Colonic mucosa (tissue), 4 donors: ENCODE measurements at regions not wholly inside any gene's neighbourhood (a gene's known extent, or its start where the extent isn't known, plus 50 kb on each side); places are given as distances from the start of the nearest gene placed in this dataset.

ENCODE experiments used
- DNase-seq: peaks from one replicate; pipeline ENCODE4 v3.0.0-alpha.2; 2020
- H3K27ac ChIP-seq: fragments of 200-600 bp; one replicate; pipeline ENCODE4 v1.8.0; 2021
- H3K27me3 ChIP-seq: fragments of 200-600 bp; one replicate; pipeline ENCODE4 v1.8.0; 2021
- H3K36me3 ChIP-seq: fragments of 200-600 bp; one replicate; pipeline ENCODE4 v1.8.0; 2021
- H3K4me1 ChIP-seq: fragments of 200-600 bp; one replicate; pipeline ENCODE4 v1.8.0; 2021; ENCODE audit warnings: mild to moderate bottlenecking
- H3K4me3 ChIP-seq: fragments of 200-600 bp; one replicate; pipeline ENCODE4 v1.8.0; 2021
- H3K9ac ChIP-seq, 2 donors: one replicate each; pipeline ENCODE4 v1.7.0; 2013; ENCODE audit warnings: control low read depth in 2 of 2, low read depth in 2 of 2, low read length in 2 of 2
- H3K9me3 ChIP-seq: fragments of 200-600 bp; one replicate; pipeline ENCODE4 v1.8.0; 2021
- intact Hi-C: fragments of 100-400 bp; cut with DNase I; formaldehyde crosslinking; loops from one replicate; pipeline ENCODE4 v1.14.1; 2022
- TF ChIP-seq, protein P1 (sequence below): fragments of 200-600 bp; IDR thresholded peaks from one replicate; pipeline ENCODE4 v1.8.0; 2022; ENCODE audit warnings: antibody characterized with exemption, mild to moderate bottlenecking
- donor health status: healthy.
- donor health status: DM: no; HTN: no; CAD: no.
- donor health status: DM: no; HTN: no; CAD: no.

DNA sequence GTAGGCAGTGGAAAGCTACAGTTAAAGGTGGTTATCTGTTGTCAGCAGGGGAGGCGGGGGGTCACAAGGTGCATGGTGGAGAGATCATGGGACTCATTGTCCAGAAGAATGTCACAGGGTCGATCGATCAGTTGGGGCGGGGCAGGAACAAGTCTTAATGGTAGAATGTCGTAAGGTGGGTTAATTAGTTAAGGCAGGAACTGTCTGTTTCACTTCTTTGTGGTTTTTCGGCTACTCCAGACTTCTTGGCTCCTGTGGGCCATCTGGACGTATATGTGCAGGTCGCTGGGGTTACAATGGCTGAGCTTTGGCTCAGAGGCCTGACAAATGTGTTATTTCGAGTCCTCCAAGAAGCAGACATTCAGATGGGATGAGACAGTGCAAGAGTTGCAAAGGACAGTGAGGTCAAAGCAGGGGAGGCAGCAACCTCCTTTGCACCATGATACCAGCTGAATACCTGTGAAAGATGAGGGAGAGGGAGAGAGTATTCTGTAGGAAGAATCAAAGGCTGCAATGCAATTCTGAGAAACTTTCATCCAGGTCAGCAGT lies 246.9 kb upstream of the TMEM132C start:
- DNase-seq, result no peak
- H3K27me3 ChIP-seq, result no peaks in the 10 kb centered on the region
- intact Hi-C loops, result no loop called here
- TF ChIP-seq, protein P1, sequence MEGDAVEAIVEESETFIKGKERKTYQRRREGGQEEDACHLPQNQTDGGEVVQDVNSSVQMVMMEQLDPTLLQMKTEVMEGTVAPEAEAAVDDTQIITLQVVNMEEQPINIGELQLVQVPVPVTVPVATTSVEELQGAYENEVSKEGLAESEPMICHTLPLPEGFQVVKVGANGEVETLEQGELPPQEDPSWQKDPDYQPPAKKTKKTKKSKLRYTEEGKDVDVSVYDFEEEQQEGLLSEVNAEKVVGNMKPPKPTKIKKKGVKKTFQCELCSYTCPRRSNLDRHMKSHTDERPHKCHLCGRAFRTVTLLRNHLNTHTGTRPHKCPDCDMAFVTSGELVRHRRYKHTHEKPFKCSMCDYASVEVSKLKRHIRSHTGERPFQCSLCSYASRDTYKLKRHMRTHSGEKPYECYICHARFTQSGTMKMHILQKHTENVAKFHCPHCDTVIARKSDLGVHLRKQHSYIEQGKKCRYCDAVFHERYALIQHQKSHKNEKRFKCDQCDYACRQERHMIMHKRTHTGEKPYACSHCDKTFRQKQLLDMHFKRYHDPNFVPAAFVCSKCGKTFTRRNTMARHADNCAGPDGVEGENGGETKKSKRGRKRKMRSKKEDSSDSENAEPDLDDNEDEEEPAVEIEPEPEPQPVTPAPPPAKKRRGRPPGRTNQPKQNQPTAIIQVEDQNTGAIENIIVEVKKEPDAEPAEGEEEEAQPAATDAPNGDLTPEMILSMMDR, result no peak
- H3K9ac ChIP-seq, result no peak overlapping the region
- H3K4me1 ChIP-seq, result no peaks in the 10 kb centered on the region
- H3K36me3 ChIP-seq, result no peaks in the 10 kb centered on the region
- H3K4me3 ChIP-seq, result no peak overlapping the region
- no peaks in the 10 kb centered on the region for H3K9me3 ChIP-seq
- H3K27ac ChIP-seq, result no peak overlapping the region

DNA sequence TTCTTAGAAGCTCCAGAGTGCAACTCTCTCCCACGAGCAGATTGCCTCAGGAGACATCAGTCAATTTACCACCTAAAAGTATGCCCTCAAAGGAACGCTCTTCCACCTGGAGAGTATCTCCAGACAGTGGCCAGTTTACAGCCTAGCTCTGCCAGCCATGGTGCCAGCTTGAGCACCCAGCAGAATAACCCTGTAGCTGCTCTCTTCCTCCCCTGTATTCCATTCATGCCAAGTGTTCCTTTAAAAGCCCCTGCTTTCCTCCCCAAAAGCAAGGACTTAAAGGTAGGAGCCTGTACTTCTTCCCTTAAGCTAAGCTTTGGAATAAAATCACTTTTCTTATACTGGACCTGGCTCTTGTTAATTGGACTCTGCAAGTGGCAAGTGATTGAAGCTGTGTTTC lies 245.4 kb upstream of the TMEM132C start:
- DNase-seq, result no peak
- no peaks in the 10 kb centered on the region for H3K4me1 ChIP-seq
- no peak overlapping the region for H3K4me3 ChIP-seq
- intact Hi-C loops, result no loop called here
- H3K27me3 ChIP-seq, result no peaks in the 10 kb centered on the region
- H3K36me3 ChIP-seq, result no peaks in the 10 kb centered on the region
- TF ChIP-seq, protein P1, result no peak
- H3K9me3 ChIP-seq, result no peaks in the 10 kb centered on the region
- no peak overlapping the region for H3K27ac ChIP-seq
- no peak overlapping the region for H3K9ac ChIP-seq

DNA sequence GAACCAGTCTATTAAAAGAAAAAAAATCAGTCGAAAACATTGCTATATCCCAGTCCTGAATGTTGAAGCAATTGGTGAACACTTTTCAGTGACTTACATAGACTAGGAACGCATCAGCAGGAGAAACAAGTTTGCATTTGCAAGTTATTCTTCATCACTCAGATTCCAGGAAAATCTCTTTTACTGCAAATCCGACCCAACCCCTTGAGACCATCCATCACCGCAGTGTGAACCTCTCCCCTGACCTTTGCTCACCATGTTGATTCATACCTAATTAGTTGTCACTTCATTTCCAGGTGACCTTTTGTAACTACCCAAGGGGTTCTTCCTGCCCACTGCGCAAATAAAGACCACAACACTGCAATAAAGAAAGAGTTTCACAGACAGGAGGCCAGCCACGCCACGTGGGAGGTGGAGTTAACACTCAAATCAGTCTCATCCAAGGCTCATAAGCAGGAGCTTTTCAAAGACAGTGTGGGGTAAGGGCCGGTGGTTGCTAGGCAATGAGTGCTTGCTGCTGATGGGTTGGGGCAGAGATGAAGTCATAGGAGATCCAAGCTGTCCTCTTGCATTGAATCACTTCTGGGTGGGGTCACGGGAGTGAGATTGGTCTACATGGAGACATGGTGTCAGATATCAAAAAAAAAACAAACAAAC lies 241.3 kb upstream of the TMEM132C start:
- TF ChIP-seq, protein P1, result no peak
- Histone ChIP-seq H3K27me3 (no peaks in the 10 kb centered on the region), H3K9me3 (no peaks in the 10 kb centered on the region), H3K36me3 (no peaks in the 10 kb centered on the region), H3K27ac (peak overlapping the region; percentile 93), H3K4me1 (no peaks in the 10 kb centered on the region), H3K4me3 (no peak overlapping the region), H3K9ac (peak overlapping the region in 1 of 2 donors; percentile 76)
- peak; percentile 61 for DNase-seq
- intact Hi-C loops, result no loop called here

DNA sequence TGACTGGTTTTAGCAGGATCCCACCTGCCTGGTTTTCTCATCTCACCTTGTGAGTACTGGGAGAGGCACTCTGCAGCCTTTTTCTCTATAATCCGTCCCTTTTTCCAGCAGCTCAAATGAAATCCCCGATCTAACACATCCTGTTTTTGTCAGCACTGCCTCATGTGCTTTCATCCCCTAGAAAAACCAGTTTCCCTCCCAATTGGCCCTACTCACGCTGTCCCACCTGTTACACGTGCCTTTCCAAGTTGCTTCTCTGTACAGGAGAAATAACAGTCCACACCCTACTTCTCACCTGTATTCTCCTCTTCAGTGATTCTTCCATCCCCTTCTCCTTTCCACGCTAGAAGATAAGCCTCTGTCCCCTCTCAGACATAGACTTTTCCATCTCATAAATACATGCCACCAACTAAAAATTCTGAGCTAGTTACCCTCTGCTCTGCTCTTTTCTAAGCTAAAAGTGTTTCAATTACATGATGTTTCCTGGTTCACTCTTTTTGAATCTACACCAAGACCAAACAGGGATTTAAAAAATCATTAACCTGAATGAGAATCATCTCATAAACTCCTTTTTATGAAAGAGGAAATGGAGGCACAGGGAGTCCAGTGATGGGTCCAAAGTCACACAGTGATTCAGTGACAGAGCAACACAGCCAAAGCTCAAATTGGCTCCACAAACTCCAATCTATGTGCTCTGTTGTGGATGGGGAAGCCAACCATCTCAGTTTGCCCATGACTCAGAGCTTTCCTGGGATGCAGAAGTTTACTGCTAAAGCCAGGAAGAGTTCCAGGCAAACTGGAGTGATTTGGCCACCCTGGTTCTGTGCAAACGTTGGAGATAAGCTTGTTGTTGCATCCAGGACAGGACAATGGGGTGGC lies 240.0 kb upstream of the TMEM132C start:
- Histone ChIP-seq H3K9ac (peak overlapping the region in 1 of 2 donors; percentile 76), H3K27ac (peak overlapping the region; percentile 93), H3K9me3 (no peaks in the 10 kb centered on the region), H3K4me3 (peak overlapping the region; percentile 18), H3K27me3 (no peaks in the 10 kb centered on the region), H3K36me3 (no peaks in the 10 kb centered on the region), H3K4me1 (no peaks in the 10 kb centered on the region)
- intact Hi-C loops, result no loop called here
- peak; percentile 73 for DNase-seq
- TF ChIP-seq, protein P1, result no peak

DNA sequence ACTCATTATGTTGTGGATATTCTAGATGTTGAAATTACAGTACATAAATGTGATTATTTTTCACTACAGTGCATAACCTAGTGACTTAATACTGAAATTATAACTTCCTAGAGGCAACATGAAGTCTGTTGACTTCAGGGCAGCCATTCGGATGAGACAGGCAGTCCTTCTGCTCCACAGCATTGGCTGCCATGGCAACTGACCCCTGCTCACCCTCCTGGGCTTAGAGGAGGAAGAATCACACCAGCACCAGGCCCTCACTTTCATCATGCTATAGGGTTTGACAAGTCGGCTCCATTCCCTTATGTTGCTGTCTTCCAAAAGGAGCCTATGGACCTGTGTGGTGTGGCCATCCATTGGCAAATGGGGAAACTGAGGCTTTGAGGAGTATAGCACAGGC lies 233.5 kb upstream of the TMEM132C start:
- no peaks in the 10 kb centered on the region for H3K27me3 ChIP-seq
- DNase-seq, result no peak
- TF ChIP-seq, protein P1, result no peak

More for the DNA sequence above, 233.5 kb upstream of the TMEM132C start:
- no peaks in the 10 kb centered on the region for H3K36me3 ChIP-seq
- no peaks in the 10 kb centered on the region for H3K9me3 ChIP-seq
- no peak overlapping the region for H3K27ac ChIP-seq
- intact Hi-C loops, result no loop called here
- H3K4me3 ChIP-seq, result no peak overlapping the region
- no peaks in the 10 kb centered on the region for H3K4me1 ChIP-seq
- no peak overlapping the region for H3K9ac ChIP-seq
